Adrenal gland (tissue), 5 donors: ENCODE measurements at regions not wholly inside any gene's neighbourhood (a gene's known extent, or its start where the extent isn't known, plus 50 kb on each side); places are given as distances from the start of the nearest gene placed in this dataset.

Source experiments
- CTCF ChIP-seq, 6 experiments: fragments of 450-650 bp in 4 of 6; fragments of 200-600 bp in 2 of 6; sonication (generic) in 1 of 6; IDR thresholded peaks; 1 replicate in 5 of 6; 2 replicates in 1 of 6; pipeline versions ENCODE4 v1.5.1 to v1.8.0; 2016 to 2021; ENCODE audit warnings: antibody characterized with exemption in 6 of 6, mild to moderate bottlenecking in 2 of 6, moderate library complexity in 1 of 6
- POLR2A ChIP-seq, 2 donors: fragments of 450-650 bp; IDR thresholded peaks; one replicate each; pipeline ENCODE4 v1.6.1; 2017; ENCODE audit warnings: antibody characterized with exemption in 2 of 2, mild to moderate bottlenecking in 2 of 2, moderate library complexity in 1 of 2
- donor health status: DM: no; HTN: no; CAD: no.

GRCh38 chr4:178165251-178165950 lies 723.2 kb upstream of the AGA start:
- no peak for TF ChIP-seq CTCF (IDR thresholded peaks at IDR 0.05)
- no peak for TF ChIP-seq POLR2A (IDR thresholded peaks at IDR 0.05)
